Adrenal gland (tissue), 9 donors: ENCODE measurements at regions not wholly inside any gene's neighbourhood (a gene's known extent, or its start where the extent isn't known, plus 50 kb on each side); places are given as distances from the start of the nearest gene placed in this dataset.

Experiments
- DNase-seq, 7 donors: peaks; one replicate each; pipeline ENCODE4 v3.0.0-alpha.2; 2019 to 2020
- H3K27ac ChIP-seq, 5 donors: fragments of 200-600 bp; sonication (generic) in 4 of 5; 1 replicate in 3 of 5; 2 replicates in 2 of 5; pipeline versions ENCODE4 v1.5.1 to v1.8.0; 2016 to 2020; ENCODE audit warnings: mild to moderate bottlenecking in 1 of 5
- H3K27me3 ChIP-seq: fragments of 200-600 bp; 2 replicates; pipeline ENCODE4 v1.8.0; 2021
- H3K36me3 ChIP-seq, 2 donors: fragments of 200-600 bp; replicated peaks in 1 of 2; 1 replicate in 1 of 2; 2 replicates in 1 of 2; pipeline versions ENCODE4 v1.5.1 to v1.8.0; 2018 to 2022
- H3K4me1 ChIP-seq, 2 donors: fragments of 200-600 bp; replicated peaks in 1 of 2; 1 replicate in 1 of 2; 2 replicates in 1 of 2; pipeline versions ENCODE4 v1.5.1 to v1.8.0; 2018 to 2021
- H3K4me3 ChIP-seq, 4 donors: fragments of 200-600 bp; sonication (generic) in 3 of 4; one replicate each; pipeline ENCODE4 v1.5.1; 2016 to 2018
- H3K9me3 ChIP-seq, 3 donors: fragments of 200-600 bp; sonication (generic) in 1 of 3; replicated peaks in 1 of 3; 1 replicate in 2 of 3; 2 replicates in 1 of 3; pipeline versions ENCODE4 v1.5.1 to v1.8.0; 2016 to 2021
- POLR2A ChIP-seq, 2 donors: fragments of 450-650 bp; IDR thresholded peaks; one replicate each; pipeline ENCODE4 v1.6.1; 2017; ENCODE audit warnings: antibody characterized with exemption in 2 of 2, mild to moderate bottlenecking in 2 of 2, moderate library complexity in 1 of 2
- WGBS, 4 donors: extraction: QIAGEN DNeasy Blood & Tissue Kit in 2 of 4; methylation state at CpG; one replicate each; pipeline versions ENCODE4 v1.1.5 to v1.1.7; 2013 to 2017; 5-methylcytosine and 5-hydroxymethylcytosine counted together
- intact Hi-C, 2 donors: fragments of 100-400 bp; cut with DNase I; formaldehyde crosslinking; loops; one replicate each; pipeline versions ENCODE4 v1.14.1 to v1.15.0; 2022 to 2023
- TF ChIP-seq, protein P1 (sequence below), 6 experiments: fragments of 450-650 bp in 4 of 6; fragments of 200-600 bp in 2 of 6; sonication (generic) in 1 of 6; IDR thresholded peaks; 1 replicate in 5 of 6; 2 replicates in 1 of 6; pipeline versions ENCODE4 v1.5.1 to v1.8.0; 2016 to 2021; ENCODE audit warnings: antibody characterized with exemption in 6 of 6, mild to moderate bottlenecking in 2 of 6, moderate library complexity in 1 of 6
- donor health status: healthy with polysubstance abuse.
- donor health status: Bipolar disorder and iron deficiency.
- donor health status: DM: yes; HTN: yes; CAD: no.
- donor health status: DM: no; HTN: no; CAD: no.
- donor health status: DM: no; HTN: no; CAD: no.

DNA sequence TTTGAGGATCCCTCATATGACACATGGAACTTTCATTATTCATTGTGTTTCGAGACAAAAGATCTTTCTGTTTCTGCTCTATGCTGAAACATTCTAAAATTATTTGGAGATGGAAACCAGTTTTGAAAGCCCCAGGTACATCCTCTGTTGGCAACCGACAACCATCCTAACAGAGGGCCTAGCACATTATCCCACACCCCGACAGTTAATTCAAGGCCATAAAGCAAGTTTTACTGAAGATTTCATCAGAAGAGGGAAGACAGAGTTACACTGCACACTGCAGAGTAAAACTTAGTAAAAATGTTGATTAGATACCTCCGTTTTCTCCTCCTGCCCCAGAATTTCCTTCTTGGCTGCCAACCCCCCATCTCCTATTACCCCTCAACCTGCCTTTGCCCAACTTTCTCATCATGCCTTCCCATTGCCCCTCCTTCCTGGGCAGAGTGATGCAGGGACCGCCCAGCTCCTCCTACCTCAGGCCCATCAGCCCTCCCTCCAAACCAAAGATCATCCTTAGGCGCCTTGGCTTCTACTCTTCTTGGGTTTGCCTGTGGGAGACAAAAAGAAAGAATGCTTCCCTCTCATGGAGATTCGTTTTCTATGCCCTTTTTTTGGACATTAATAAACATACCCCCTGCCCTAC, 52.9 kb upstream of the CITED4 start:
- intact Hi-C loops = no loop called here
- Histone ChIP-seq H3K27me3 (no peaks in the 10 kb centered on the region), H3K4me3 (no peak overlapping the region), H3K36me3 (no peaks in the 10 kb centered on the region), H3K9me3 (no peaks in the 10 kb centered on the region), H3K4me1 (no peaks in the 10 kb centered on the region), H3K27ac (no peak overlapping the region)
- TF ChIP-seq POLR2A (IDR thresholded peaks at IDR 0.05) = no peak
- TF ChIP-seq, protein P1, sequence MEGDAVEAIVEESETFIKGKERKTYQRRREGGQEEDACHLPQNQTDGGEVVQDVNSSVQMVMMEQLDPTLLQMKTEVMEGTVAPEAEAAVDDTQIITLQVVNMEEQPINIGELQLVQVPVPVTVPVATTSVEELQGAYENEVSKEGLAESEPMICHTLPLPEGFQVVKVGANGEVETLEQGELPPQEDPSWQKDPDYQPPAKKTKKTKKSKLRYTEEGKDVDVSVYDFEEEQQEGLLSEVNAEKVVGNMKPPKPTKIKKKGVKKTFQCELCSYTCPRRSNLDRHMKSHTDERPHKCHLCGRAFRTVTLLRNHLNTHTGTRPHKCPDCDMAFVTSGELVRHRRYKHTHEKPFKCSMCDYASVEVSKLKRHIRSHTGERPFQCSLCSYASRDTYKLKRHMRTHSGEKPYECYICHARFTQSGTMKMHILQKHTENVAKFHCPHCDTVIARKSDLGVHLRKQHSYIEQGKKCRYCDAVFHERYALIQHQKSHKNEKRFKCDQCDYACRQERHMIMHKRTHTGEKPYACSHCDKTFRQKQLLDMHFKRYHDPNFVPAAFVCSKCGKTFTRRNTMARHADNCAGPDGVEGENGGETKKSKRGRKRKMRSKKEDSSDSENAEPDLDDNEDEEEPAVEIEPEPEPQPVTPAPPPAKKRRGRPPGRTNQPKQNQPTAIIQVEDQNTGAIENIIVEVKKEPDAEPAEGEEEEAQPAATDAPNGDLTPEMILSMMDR (IDR thresholded peaks at IDR 0.05) = no peak
- DNase-seq = no peak
- 88 to 95% (median 90%) methylated on average over 7 of the region's 7 CpGs for WGBS, 4 donors

DNA sequence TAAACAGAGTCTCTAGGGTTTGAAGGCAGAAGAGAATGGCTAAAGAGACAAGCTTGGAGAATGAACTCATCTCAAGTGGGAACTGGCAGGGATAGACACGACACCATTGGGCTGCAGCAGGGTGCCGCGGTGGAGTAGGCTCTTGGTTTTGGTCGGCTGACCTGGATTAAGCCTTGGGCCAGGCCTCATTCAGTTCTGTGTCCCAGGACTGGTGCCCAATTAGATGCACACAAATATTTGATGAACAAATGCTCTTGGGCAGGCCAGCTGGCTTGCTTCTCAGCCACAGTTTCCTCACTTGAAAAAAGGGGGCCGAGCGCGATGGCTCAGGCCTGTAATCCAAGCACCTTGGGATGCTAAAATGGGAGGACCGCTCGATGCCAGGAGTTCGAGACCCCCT, 53.4 kb upstream of the CITED4 start:
- intact Hi-C loops = no loop called here
- 88 to 95% (median 92%) methylated on average over 10 of the region's 10 CpGs for WGBS, 4 donors
- DNase-seq = no peak
- Histone ChIP-seq H3K4me1 (no peaks in the 10 kb centered on the region), H3K27me3 (no peaks in the 10 kb centered on the region), H3K27ac (no peak overlapping the region), H3K9me3 (no peaks in the 10 kb centered on the region), H3K4me3 (no peak overlapping the region), H3K36me3 (no peaks in the 10 kb centered on the region)
- TF ChIP-seq, protein P1 (IDR thresholded peaks at IDR 0.05) = no peak
- TF ChIP-seq POLR2A (IDR thresholded peaks at IDR 0.05) = no peak

DNA sequence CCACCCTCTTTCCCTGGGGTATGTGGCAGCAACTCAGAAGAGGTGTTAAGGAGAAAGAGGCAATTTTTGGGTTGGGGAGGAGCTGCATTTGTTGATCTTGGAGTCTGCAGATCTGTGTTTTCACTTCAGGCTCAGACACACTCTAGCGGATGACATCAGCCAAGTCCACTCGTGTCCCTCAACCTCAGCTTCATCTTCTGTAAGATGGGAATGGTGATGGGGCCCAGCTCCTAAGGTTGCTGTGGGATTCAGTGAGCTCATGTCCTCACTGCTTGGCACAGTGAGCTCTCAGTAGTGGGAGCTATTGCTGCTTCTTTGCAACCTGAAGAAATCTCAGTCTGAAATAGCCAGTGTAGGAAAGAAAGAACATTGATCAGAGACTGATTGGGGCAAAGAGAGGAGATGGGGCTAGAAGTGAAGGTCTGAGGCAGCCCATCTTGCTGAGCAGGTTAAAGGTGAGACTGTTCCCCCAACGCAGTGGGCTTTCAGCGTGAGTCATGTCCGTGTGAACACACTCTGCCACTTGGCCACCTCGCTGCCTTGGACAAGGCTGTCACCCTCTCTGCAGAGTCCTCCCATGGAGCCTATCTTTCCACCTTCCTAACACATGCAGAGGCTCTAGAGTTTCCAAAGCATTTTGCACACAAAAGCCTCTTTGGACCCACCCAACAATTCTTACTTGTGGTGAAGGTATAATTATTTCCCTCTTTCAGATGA, 56.0 kb upstream of the CITED4 start:
- WGBS, 4 donors = 68 to 84% (median 81%) methylated on average over 6 of the region's 6 CpGs
- Histone ChIP-seq H3K27ac (no peak overlapping the region), H3K36me3 (no peaks in the 10 kb centered on the region), H3K9me3 (no peaks in the 10 kb centered on the region), H3K4me1 (no peaks in the 10 kb centered on the region), H3K4me3 (no peak overlapping the region), H3K27me3 (no peaks in the 10 kb centered on the region)
- no peak for DNase-seq
- TF ChIP-seq POLR2A (IDR thresholded peaks at IDR 0.05) = no peak
- TF ChIP-seq, protein P1 (IDR thresholded peaks at IDR 0.05) = no peak
- intact Hi-C loops = no loop called here

DNA sequence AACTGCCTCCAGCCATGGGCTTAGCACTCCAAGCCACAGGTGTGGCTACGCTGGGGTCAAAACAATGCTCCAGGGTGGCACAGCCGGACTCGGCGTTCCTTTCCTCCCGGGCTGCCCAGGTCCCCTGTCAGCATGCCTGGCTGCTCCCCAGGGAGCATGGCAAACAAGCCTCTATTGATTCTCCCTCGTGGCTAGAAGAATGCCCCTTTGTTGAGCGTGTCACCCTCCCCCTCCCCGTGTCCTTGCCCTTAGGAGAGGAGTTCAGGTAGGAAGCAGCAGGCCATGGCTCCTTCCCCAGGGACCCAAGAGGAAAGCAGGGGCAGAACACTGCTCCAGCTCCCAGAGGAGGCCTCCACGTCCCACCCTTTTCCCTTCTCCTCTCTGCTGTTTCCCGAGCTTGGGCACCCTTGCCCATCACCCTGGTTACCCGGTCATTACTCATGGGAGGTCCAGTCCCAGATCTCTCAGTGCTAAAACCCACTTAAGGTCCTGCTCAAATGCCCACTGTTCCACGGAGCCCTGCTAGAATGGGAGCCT, 57.4 kb upstream of the CITED4 start:
- Histone ChIP-seq H3K36me3 (no peaks in the 10 kb centered on the region), H3K4me1 (no peaks in the 10 kb centered on the region), H3K4me3 (no peak overlapping the region), H3K27ac (no peak overlapping the region), H3K9me3 (no peaks in the 10 kb centered on the region), H3K27me3 (no peaks in the 10 kb centered on the region)
- 85 to 97% (median 86%) methylated on average over 7 to 12 of the region's 12 CpGs for WGBS, 4 donors
- intact Hi-C loops = no loop called here
- DNase-seq = no peak
- TF ChIP-seq POLR2A (IDR thresholded peaks at IDR 0.05) = no peak
- TF ChIP-seq, protein P1 (IDR thresholded peaks at IDR 0.05) = no peak
